ENCODE measurements at regions not wholly inside any gene's neighbourhood (a gene's known extent, or its start where the extent isn't known, plus 50 kb on each side); places are given as distances from the start of the nearest gene placed in this dataset.
"Not testable (repeated sequence)": the region's sequence is repeated elsewhere in the genome, so short reads cannot be mapped to it uniquely, and the experiment has no call there.

DNA sequence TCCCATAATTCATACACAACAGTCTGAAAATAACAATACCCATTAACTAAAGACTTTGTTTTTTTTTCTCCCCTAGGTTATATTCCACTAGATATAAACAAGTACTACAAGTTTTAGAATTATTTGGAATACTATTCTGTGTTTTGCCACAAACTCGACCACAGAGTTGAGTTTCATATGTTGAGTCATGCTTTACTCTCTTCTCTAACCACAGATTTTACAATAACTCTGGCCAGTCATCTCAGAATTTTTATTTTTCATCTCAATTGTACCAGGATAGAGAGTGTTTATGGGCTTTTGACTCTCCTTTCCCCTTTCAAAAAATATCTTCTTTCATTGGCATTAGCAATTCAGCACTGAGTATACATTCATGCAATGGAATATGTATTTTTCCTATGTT, 348.7 kb upstream of the GALNT5 start:
- intact Hi-C loops (cut with DNase I) = no loop called here
- DNase-seq = no peak

DNA sequence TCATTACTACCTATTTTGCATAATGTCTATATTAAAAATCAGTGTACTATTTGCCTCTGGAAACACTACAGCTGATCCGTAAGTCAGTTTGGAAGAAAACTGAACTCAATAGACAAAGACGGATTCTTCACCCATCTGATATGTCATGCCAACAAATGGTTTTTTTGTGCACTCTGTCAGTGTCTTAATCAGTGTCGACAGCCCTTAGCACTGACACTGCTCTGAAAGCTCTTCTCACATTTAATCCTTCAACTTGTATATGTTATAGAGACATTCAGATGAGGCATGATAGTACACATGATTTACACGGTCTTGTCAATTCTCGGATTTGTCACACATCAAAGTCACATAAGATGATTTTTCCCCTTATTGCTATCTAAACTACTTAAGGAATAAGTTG, 347.5 kb upstream of the GALNT5 start:
- intact Hi-C loops (cut with DNase I) = no loop called here
- no peak for DNase-seq

DNA sequence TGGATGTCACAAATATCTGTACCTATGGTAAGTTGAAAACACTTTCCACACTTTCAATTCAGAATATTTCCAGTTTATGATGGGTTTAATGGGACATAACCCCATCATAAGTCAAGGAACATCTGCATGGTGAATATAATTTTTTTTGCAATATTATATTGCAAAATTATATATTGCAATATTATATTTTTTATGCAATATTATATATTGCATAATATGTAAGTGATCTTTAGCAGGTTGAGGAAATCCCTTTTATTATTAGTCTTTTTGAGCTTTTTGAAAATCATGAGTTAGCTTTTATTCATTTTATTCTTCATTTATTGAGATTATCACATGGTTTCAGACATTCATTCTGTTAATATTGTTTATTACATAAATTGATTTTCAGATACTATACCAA, 342.2 kb upstream of the GALNT5 start:
- intact Hi-C loops (cut with DNase I) = no loop called here
- DNase-seq = no peak

- DNase-seq = no peak
- intact Hi-C loops (cut with DNase I) = no loop called here
Measured at GRCh38 chr2:156918410-156918809, 339.1 kb upstream of the GALNT5 start.

DNA sequence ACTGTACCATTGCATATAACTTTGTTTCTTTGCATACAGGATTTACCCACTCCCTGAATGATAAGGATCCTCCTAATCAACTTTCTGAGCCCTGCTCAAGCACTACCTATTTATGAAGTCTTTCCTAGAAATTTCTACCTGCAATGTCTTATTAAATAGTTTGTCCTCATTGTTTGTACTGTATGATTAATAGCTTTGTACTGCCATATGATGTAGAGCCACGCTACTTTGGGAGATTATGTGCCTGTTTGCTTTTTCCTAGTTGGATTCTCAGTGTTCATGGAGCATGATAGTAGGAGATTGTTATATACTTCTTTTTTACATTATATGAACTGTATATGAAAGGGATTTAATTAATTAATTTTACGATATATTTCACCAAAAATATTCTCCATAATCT, 327.1 kb upstream of the GALNT5 start:
- intact Hi-C loops (cut with DNase I) = no loop called here
- DNase-seq = no peak

DNA sequence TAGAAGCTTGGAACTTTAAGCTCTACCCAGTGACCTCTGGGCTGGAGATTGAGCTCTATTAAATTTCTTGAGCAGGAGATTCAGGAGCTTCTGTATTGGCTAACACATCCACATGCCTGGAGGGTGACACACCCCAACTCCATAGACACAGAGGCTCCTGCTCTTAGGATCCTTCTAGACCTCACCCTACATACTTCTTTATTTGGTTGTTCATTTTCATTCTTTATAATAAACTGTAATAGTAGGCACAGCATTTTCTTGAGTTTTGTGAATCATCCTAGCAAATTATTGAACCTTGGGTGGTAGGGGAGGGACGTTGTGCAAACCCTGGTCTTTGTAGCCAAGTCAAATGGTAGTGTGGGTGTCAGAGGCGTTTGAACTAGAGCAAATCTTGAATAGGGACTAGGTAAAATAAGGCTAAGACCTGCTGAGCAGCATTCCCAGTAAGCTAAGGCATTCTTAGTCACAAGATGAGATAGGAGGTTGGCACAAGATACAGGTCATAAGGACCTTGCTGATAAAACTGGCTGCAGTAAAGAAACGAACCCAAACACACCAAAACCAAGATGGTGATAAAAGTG, 323.8 kb upstream of the GALNT5 start:
- no peak for DNase-seq
- intact Hi-C loops (cut with DNase I) = no loop called here

DNA sequence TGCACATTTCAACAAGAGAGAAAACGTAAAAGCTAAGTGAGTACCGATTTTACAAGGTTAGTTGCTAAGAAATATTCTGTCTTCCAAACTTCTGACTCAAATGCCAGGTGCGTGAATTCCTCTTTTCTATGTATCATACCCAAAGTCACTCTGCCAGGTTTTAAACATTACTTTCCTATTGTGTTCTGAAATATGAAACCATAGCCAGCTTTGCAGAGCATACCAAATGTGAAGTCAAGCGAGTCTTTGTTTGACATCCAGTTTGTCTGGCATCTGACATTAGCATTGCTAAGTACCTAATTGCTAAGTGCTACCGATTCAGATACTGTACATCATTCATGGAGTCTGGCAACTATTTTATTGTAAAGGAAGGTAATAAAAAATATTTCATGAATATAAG, 321.9 kb upstream of the GALNT5 start:
- no peak for DNase-seq

DNA sequence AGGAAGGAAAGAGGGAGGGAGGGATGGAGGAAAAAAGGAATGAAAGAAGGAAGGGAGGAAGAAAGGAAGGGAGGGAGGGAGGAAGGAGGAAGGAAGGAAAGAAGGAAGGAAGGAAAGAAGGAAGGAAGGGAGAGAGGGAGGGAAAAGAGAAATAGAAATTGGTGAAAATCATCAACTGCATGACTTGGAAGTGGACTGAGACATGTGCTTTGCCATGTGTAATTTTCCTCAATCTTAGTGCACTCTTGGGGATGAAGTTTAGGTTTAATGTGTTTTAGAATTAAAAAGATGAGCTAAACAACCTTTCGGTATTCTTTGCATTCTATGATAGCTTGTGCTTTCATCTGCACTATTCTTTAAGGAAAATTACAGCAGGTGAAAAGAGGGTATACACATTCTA, 320.1 kb upstream of the GALNT5 start:
- intact Hi-C loops (cut with DNase I) = no loop called here
- DNase-seq = no peak

More for the DNA sequence above, 321.9 kb upstream of the GALNT5 start:
- intact Hi-C loops (cut with DNase I) = no loop called here

GRCh38 chr2:156944871-156945270, 312.6 kb upstream of the GALNT5 start:
- DNase-seq = no peak
- intact Hi-C loops (cut with DNase I) = no loop called here

- intact Hi-C loops (cut with DNase I) = no loop called here
Measured at GRCh38 chr2:156947261-156947660, 310.2 kb upstream of the GALNT5 start.

GRCh38 chr2:156955701-156956100, 301.8 kb upstream of the GALNT5 start:
- DNase-seq = no peak
- intact Hi-C loops (cut with DNase I) = no loop called here

More at GRCh38 chr2:156947261-156947660, 310.2 kb upstream of the GALNT5 start:
- DNase-seq = no peak

DNA sequence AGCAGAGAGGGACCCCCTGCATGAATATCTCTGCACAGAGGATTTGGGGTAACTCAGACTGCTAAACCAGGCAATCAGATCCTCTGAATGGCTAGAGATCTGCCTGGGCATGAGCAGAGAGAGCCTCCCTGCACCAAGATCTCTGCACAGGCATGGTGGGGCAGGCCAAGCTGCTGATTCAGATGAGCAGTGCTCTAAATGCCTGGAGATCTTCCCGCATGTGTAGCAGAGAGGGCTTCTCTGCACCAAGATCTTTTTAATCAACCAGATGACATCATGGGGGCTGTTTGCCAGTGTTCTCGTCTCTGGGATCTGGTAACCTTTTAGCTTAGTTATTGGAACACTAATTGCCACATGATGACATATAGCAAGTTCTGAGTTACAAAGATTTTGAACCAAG, 301.3 kb upstream of the GALNT5 start:
- no peak for DNase-seq
- intact Hi-C loops (cut with DNase I) = no loop called here

- DNase-seq = peak in 3 of 10 donors; percentile 24 to 63 (median 54)
- intact Hi-C loops (cut with DNase I) = no loop called here
Measured at GRCh38 chr2:156958374-156958773, 299.1 kb upstream of the GALNT5 start.

GRCh38 chr2:156959481-156959880, 298.0 kb upstream of the GALNT5 start:
- intact Hi-C loops (cut with DNase I) = no loop called here
- DNase-seq = peak in 2 of 10 donors; percentile 28 to 41

DNA sequence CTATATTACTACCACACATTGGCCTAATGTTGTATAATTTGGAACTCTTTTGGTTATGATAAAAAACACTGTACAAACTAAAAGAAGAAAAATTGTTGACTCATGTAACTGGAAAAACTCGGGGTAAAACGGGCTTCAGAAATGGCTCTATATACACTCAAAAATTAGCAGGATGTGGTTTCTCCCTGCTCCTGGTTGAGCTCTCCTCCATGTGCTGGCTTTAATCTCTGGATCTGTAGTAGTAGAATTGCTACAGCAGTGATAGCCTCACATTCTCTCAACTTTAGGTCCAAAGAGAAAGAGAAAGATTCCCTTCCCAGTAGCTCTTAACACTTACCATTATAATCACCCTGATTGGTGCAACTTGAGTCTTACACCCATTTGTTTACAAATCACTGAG, 274.9 kb upstream of the GALNT5 start:
- intact Hi-C loops (cut with DNase I) = no loop called here
- DNase-seq = no peak

- DNase-seq = no peak
- intact Hi-C loops (cut with DNase I) = no loop called here
Measured at GRCh38 chr2:156986339-156986988, 271.0 kb upstream of the GALNT5 start.

DNA sequence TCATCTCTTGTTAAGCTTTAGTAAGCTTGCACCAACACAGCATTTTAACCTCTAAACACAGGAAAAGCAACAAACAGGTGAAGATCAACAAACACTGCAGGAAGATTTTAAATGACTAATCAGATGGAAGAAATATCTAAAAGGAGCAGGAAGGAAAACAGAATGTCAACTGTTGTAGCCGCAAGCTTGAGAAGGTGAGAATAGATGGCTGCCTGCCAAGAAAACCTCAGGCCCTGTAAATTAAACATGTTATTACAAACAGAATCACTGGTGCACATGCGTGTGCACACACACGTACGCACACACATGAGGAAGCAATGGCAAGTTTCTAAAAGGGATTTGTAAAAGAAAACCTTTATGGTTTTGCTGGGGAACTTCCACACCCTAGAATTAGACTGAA, 257.8 kb upstream of the GALNT5 start:
- DNase-seq = no peak
- intact Hi-C loops (cut with DNase I) = no loop called here

- intact Hi-C loops (cut with DNase I) = no loop called here
- DNase-seq = no peak
Measured at GRCh38 chr2:157004789-157005188, 252.7 kb upstream of the GALNT5 start.

GRCh38 chr2:157015015-157015575, 242.4 kb upstream of the GALNT5 start:
- intact Hi-C loops (cut with DNase I) = no loop called here
- no peak for DNase-seq

DNA sequence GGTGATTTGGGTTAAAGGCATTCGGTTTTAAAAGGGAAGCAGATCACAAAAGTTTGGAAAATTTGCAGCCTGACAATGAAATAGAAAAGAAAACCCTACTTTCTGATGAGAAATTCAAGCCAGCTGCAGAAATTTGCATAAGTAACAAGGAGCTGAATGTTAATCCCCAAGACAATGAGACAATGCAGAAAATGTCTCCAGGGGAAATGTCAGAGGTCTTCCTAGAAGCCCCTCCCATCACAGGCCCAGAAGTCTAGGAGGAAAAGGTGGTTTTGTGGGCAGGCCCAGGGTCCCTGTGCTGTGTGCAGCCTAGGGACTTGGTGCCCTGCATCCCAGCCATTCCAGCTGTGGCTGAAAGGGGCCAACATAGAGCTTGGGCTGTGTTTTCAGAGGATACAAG, 234.2 kb upstream of the GALNT5 start:
- DNase-seq; intact Hi-C loops (cut with DNase I): not testable (repeated sequence)

- no peak for DNase-seq
- intact Hi-C loops (cut with DNase I) = no loop called here
Measured at GRCh38 chr2:157024129-157024528, 233.4 kb upstream of the GALNT5 start.

DNA sequence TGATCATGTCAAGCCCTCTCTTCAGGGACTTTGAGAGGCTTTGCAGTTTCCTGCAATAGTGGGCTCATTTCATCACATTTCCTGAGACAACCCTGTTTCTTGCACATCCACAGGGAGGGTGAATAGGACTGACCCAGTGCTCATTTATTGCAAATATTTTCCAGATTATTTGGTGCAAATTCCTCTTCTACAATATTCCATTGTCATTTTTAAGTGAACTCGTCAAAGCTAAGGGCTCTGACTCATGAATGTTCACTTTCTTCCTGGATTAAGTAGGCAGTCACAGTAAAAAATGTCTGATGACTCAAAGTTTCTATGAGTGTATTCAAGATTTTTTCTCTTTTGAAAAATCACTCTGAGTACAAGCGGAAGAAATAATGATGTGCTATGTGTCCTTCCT, 225.5 kb upstream of the GALNT5 start:
- no peak for DNase-seq
- intact Hi-C loops (cut with DNase I) = no loop called here

Measured in posterior cingulate gyrus (tissue), 11 donors.